ENCODE measurements at regions not wholly inside any gene's neighbourhood (a gene's known extent, or its start where the extent isn't known, plus 50 kb on each side); places are given as distances from the start of the nearest gene placed in this dataset.

DNA sequence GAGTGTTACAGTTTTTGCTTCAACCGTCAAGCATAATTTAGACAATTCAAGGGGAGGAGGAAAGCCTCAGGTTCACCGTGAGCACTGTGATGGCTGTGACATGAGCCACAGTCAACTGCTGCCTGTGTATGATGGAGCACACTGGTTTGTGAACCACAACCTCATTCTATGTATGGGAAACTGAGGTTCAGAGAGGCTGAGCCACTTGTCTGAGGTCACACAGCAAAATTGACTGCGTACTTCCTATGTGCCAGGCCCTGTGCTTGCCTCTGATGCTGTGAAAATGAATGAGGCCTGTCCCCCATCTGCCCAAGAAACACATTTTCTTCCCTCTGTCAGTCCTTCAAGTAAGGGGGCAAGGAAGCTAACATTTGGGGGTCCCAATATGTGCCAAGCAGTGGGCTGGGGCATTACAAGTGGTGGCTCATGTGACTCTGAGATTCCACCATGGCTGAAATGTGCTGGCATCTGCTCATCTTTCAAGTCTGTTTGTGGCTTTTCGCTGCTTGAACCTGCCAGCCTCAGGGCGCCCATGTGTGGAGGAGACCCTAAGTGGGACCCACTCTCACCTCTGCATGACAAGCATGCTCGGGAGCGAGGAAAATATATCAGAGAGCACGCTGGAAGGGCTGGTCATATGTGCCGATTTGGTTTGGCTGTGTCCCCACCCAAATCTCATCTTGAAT lies 79.7 kb downstream of the ADRA2C start:
- no peak overlapping the region for H3K4me3 ChIP-seq (ENCODE audit: low read length)
- no CpG with 5 or more reads among the region's 9 CpGs for WGBS (ENCODE audit: insufficient coverage, low lambda C conversion rate)
- no peak for DNase-seq
- H3K9me3 ChIP-seq (ENCODE audit: control insufficient read depth, low read depth, low read length) = no peaks in the 10 kb centered on the region
- peaks cover 14% of the 10 kb centered on the region for H3K27me3 ChIP-seq (ENCODE audit: control insufficient read depth, insufficient read depth, low read length)
- no peaks in the 10 kb centered on the region for H3K4me1 ChIP-seq (ENCODE audit: control insufficient read depth, insufficient read depth, low read length)
- H3K36me3 ChIP-seq (ENCODE audit: control insufficient read depth, insufficient read depth, low read length) = no peaks in the 10 kb centered on the region
- H3K27ac ChIP-seq (ENCODE audit: low read length) = no peak overlapping the region

DNA sequence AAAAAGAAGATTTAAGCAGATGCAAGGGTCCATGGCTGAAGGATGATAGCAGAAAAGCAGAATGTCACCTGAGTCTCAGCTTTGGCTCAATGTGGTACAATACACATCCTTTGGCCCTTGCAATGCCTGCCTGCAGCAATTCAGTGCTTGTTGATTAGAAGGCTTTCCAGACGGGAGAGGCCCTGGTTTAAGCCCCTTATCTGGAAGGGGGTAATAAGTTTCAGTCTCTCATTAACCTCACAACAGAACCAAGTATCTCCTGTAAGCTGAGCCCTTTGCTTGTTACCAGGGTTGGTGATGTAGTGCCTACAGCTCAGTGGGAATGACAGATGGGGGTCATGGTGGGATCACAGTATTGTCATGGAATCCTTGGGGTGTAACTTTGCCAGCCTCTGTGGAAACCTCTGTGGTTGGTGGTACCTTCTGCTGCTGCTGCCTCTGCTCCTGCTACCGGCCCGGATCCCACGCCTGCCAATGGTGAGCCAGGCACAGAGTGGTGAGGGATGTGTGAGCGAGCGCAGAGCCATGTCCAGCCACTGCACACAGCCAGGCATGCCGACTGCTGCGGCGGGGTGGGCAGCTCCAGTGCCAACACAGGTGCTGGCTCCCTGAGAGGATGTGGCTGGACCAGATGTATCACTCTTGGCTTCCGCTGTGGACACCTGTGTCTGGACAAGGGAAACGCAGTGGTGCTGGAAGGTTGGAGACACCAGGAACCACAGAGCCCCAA lies 81.2 kb downstream of the ADRA2C start:
- DNase-seq = no peak
- Histone ChIP-seq H3K27me3 (ENCODE audit: control insufficient read depth, insufficient read depth, low read length) (peaks cover 16% of the 10 kb centered on the region), H3K4me1 (ENCODE audit: control insufficient read depth, insufficient read depth, low read length) (no peaks in the 10 kb centered on the region), H3K9me3 (ENCODE audit: control insufficient read depth, low read depth, low read length) (no peaks in the 10 kb centered on the region), H3K4me3 (ENCODE audit: low read length) (no peak overlapping the region), H3K27ac (ENCODE audit: low read length) (no peak overlapping the region), H3K36me3 (ENCODE audit: control insufficient read depth, insufficient read depth, low read length) (no peaks in the 10 kb centered on the region)
- WGBS (ENCODE audit: insufficient coverage, low lambda C conversion rate) = no CpG with 5 or more reads among the region's 11 CpGs

DNA sequence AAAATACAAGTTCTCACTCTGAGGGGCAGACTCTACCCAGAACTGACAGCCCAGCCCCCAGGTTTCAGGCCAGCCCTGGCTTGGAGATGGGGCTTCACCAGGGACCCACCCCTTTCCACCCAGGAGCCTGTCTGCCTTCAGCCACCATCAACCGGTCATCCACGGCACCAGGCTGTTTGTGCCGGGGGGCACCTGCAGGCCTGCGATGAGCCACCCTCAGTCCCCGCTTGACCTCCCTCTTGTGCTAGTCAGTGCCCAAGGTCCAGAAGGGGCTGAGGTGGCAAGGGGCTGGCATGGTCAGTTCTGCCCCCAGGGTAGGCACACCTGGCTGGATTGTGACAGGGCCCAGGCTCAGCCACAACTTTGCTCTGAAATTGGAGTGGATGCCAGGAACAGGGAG lies 82.1 kb downstream of the ADRA2C start:
- Histone ChIP-seq H3K27me3 (ENCODE audit: control insufficient read depth, insufficient read depth, low read length) (peaks cover 12% of the 10 kb centered on the region), H3K4me1 (ENCODE audit: control insufficient read depth, insufficient read depth, low read length) (no peaks in the 10 kb centered on the region), H3K36me3 (ENCODE audit: control insufficient read depth, insufficient read depth, low read length) (no peaks in the 10 kb centered on the region), H3K4me3 (ENCODE audit: low read length) (no peak overlapping the region), H3K9me3 (ENCODE audit: control insufficient read depth, low read depth, low read length) (no peaks in the 10 kb centered on the region), H3K27ac (ENCODE audit: low read length) (no peak overlapping the region)
- no CpG with 5 or more reads among the region's 5 CpGs for WGBS (ENCODE audit: insufficient coverage, low lambda C conversion rate)
- no peak for DNase-seq

DNA sequence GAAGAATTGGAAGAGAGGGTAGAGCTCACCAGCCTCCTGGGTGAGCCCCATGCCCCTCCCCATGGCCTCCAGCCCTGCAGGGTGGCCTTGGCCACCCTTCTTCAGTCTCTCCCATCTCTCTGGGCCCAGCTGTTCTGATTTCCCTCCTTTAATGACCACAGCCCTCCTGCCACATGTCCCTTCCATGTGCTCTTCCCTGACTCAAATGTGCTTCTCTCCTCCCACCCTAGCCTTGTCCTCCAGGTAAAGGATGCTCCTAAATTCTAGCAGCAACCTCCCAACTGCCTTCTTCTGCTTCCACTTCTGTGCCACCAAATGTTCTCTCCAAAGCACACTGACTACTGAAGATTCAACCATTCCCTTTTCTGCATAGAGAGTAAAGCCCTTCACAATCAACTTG lies 83.0 kb downstream of the ADRA2C start:
- peaks cover 10% of the 10 kb centered on the region for H3K27me3 ChIP-seq (ENCODE audit: control insufficient read depth, insufficient read depth, low read length)
- no peaks in the 10 kb centered on the region for H3K36me3 ChIP-seq (ENCODE audit: control insufficient read depth, insufficient read depth, low read length)
- no peak overlapping the region for H3K4me3 ChIP-seq (ENCODE audit: low read length)
- no peaks in the 10 kb centered on the region for H3K9me3 ChIP-seq (ENCODE audit: control insufficient read depth, low read depth, low read length)
- H3K27ac ChIP-seq (ENCODE audit: low read length) = no peak overlapping the region
- no peaks in the 10 kb centered on the region for H3K4me1 ChIP-seq (ENCODE audit: control insufficient read depth, insufficient read depth, low read length)
- no peak for DNase-seq

DNA sequence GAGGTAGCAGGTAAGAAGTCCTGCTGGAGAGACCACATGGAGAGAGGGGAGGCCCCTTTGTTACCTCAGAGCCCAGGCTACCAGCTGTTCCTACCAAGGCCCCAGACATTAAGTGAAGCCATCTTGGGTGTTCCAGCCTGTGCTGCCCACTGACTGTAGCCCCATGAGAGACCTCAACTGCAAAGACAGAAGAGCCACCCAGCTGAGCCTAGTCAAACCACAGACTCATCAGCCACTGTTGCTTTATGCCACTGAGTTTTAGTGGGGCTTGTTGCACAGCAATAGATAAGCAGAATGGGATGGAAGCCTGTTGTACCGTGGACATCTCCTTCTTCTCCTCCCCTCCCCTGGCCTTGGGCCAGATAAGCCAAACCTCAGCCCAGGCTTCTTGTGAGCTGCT lies 83.9 kb downstream of the ADRA2C start:
- H3K27ac ChIP-seq (ENCODE audit: low read length) = no peak overlapping the region
- H3K27me3 ChIP-seq (ENCODE audit: control insufficient read depth, insufficient read depth, low read length) = peaks cover 13% of the 10 kb centered on the region
- H3K9me3 ChIP-seq (ENCODE audit: control insufficient read depth, low read depth, low read length) = no peaks in the 10 kb centered on the region
- H3K4me3 ChIP-seq (ENCODE audit: low read length) = no peak overlapping the region
- DNase-seq = no peak
- no peaks in the 10 kb centered on the region for H3K36me3 ChIP-seq (ENCODE audit: control insufficient read depth, insufficient read depth, low read length)
- no CpG with 5 or more reads among the region's 1 CpG for WGBS (ENCODE audit: insufficient coverage, low lambda C conversion rate)
- no peaks in the 10 kb centered on the region for H3K4me1 ChIP-seq (ENCODE audit: control insufficient read depth, insufficient read depth, low read length)

DNA sequence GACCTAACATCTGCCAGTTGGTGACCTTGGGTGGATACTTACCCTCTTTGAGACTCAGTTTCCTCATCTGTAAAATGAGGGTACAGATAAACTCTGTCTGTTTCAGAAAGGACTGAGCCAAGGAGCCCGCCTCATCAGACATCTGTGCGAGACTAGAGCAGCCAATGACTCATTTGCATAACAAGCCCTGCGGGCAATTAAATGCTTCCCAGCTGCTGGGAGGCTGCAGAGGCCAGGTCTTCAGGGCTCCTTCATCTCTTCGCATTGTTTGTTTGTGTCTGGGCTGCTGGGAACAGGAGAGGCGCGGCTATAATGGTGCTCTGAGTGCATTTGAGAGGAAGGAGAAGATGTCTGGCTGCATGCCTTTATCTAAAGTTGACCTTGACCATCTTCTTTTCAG lies 85.0 kb downstream of the ADRA2C start:
- no peak for DNase-seq
- peaks cover 13% of the 10 kb centered on the region for H3K27me3 ChIP-seq (ENCODE audit: control insufficient read depth, insufficient read depth, low read length)
- WGBS (ENCODE audit: insufficient coverage, low lambda C conversion rate) = no CpG with 5 or more reads among the region's 6 CpGs

DNA sequence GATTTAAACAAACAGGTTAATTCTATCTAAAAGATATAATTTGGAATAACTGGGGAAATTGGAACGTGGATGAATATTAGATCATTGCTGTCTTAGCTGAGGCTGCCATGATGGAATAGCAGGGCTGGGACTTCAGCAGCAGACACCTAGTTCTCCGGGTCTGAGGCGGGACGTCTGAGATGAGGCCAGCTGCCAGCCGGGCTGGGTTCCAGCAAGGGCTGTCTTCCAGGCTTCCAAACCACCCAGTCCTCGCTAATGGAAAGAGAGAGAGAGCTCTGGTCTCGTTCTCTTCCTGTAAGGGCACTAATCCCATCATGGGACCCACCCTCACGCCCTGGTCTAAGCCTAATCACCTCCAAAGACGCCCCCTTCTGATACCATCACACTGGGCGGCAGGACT lies 85.7 kb downstream of the ADRA2C start:
- H3K9me3 ChIP-seq (ENCODE audit: control insufficient read depth, low read depth, low read length) = no peaks in the 10 kb centered on the region
- H3K27me3 ChIP-seq (ENCODE audit: control insufficient read depth, insufficient read depth, low read length) = peaks cover 13% of the 10 kb centered on the region
- WGBS (ENCODE audit: insufficient coverage, low lambda C conversion rate) = 70% methylated on average over 2 of the region's 10 CpGs
- H3K27ac ChIP-seq (ENCODE audit: low read length) = no peak overlapping the region
- H3K4me3 ChIP-seq (ENCODE audit: low read length) = no peak overlapping the region
- H3K4me1 ChIP-seq (ENCODE audit: control insufficient read depth, insufficient read depth, low read length) = no peaks in the 10 kb centered on the region
- no peak for DNase-seq
- H3K36me3 ChIP-seq (ENCODE audit: control insufficient read depth, insufficient read depth, low read length) = no peaks in the 10 kb centered on the region

More for the DNA sequence above, 85.0 kb downstream of the ADRA2C start:
- no peak overlapping the region for H3K4me3 ChIP-seq (ENCODE audit: low read length)
- H3K36me3 ChIP-seq (ENCODE audit: control insufficient read depth, insufficient read depth, low read length) = no peaks in the 10 kb centered on the region
- no peak overlapping the region for H3K27ac ChIP-seq (ENCODE audit: low read length)
- H3K4me1 ChIP-seq (ENCODE audit: control insufficient read depth, insufficient read depth, low read length) = no peaks in the 10 kb centered on the region
- no peaks in the 10 kb centered on the region for H3K9me3 ChIP-seq (ENCODE audit: control insufficient read depth, low read depth, low read length)

DNA sequence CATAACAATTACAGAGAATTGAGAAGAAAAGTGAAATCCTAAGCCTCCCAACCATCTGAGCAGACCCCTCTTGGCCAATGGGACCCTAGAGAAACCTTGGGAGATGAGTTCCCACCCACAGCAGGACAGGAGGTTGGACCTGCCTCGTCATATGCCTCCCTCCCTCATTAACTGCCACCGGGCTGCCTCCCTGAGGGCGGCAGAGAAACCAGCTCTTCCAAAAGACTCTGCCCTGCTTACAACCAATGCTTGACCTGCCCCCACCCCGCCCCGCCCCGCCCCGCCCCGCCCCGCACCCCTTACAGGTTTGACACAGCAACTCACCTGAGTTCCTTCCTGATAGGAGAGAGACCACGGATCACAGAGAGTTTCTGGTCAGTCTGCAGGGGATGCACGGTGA lies 86.1 kb downstream of the ADRA2C start:
- no peak for DNase-seq
- H3K4me1 ChIP-seq (ENCODE audit: control insufficient read depth, insufficient read depth, low read length) = no peaks in the 10 kb centered on the region
- H3K9me3 ChIP-seq (ENCODE audit: control insufficient read depth, low read depth, low read length) = no peaks in the 10 kb centered on the region
- no peaks in the 10 kb centered on the region for H3K36me3 ChIP-seq (ENCODE audit: control insufficient read depth, insufficient read depth, low read length)
- WGBS (ENCODE audit: insufficient coverage, low lambda C conversion rate) = no CpG with 5 or more reads among the region's 11 CpGs
- H3K4me3 ChIP-seq (ENCODE audit: low read length) = no peak overlapping the region
- peaks cover 13% of the 10 kb centered on the region for H3K27me3 ChIP-seq (ENCODE audit: control insufficient read depth, insufficient read depth, low read length)
- H3K27ac ChIP-seq (ENCODE audit: low read length) = no peak overlapping the region

DNA sequence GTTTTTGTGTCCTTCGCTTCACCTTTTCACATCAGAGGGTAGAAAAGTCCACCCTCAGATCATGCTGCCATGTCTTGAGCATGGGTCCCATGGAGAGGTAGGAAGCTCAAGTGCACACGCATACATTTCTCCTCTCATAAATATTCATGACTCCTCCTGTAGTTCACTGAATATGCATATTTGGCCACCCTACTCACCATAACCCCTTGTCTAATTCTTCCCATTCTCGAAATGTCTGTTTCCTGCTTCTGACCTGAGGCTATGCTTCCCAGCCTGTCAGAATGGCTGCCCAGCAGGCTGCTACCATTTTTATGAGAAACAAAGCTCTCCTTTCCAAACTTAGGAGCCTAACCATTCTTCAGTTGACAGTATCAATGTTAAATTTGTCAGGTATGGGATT lies 86.5 kb downstream of the ADRA2C start:
- Histone ChIP-seq H3K27ac (ENCODE audit: low read length) (no peak overlapping the region), H3K27me3 (ENCODE audit: control insufficient read depth, insufficient read depth, low read length) (peaks cover 13% of the 10 kb centered on the region), H3K4me1 (ENCODE audit: control insufficient read depth, insufficient read depth, low read length) (no peaks in the 10 kb centered on the region), H3K4me3 (ENCODE audit: low read length) (no peak overlapping the region), H3K9me3 (ENCODE audit: control insufficient read depth, low read depth, low read length) (no peaks in the 10 kb centered on the region), H3K36me3 (ENCODE audit: control insufficient read depth, insufficient read depth, low read length) (no peaks in the 10 kb centered on the region)
- no peak for DNase-seq
- WGBS (ENCODE audit: insufficient coverage, low lambda C conversion rate) = no CpG with 5 or more reads among the region's 3 CpGs

DNA sequence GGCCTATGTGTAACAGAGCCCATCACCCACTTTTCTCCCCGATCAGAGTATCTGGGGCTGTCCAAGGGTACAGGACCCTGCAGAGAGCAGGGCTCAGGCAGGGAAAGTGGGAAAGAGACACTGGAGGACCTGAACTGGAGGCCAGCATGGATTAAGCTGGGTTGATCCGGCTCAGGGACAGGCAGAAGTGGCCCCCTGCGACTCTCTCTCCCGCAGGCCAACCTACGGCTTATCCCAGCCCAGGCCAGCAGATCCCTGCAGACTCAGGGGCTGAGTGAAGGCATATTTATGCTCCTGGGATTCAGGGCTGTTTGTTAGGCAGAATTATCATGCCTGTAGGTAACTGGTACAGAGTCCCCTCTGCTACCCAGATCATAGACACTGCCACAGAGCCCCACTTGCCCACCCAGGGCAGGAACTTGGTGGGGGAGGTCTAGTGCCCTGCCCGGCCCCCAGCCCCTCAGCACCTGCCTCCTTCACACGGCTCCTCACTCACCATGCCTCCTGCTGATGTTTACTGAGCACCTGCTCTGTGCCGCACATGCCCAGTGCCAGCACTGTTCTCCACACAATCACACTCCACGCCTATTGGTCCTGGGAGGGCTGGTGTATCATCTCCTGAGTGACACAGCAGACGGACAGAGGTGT lies 87.3 kb downstream of the ADRA2C start:
- Histone ChIP-seq H3K9me3 (ENCODE audit: control insufficient read depth, low read depth, low read length) (no peaks in the 10 kb centered on the region), H3K36me3 (ENCODE audit: control insufficient read depth, insufficient read depth, low read length) (no peaks in the 10 kb centered on the region), H3K27ac (ENCODE audit: low read length) (no peak overlapping the region), H3K4me3 (ENCODE audit: low read length) (no peak overlapping the region), H3K27me3 (ENCODE audit: control insufficient read depth, insufficient read depth, low read length) (peaks cover 13% of the 10 kb centered on the region), H3K4me1 (ENCODE audit: control insufficient read depth, insufficient read depth, low read length) (no peaks in the 10 kb centered on the region)
- no CpG with 5 or more reads among the region's 10 CpGs for WGBS (ENCODE audit: insufficient coverage, low lambda C conversion rate)
- DNase-seq = no peak

All from large intestine (tissue), 3 donors.